A549 (cell line): ENCODE measurements at regions not wholly inside any gene's neighbourhood (a gene's known extent, or its start where the extent isn't known, plus 50 kb on each side); places are given as distances from the start of the nearest gene placed in this dataset.

Experiments used
- ATAC-seq, 2 experiments: fragments of 200-7000 bp in 1 of 2; fragments of >200 bp in 1 of 2; cut with Nextera tagmentation in 1 of 2; cut with Tn5 transposase in 1 of 2; 3 replicates each; pipeline versions ENCODE4 v1.8.0 to v1.9.1; 2018 to 2020; ENCODE audit warnings: mild to moderate bottlenecking in 1 of 2, moderate library complexity in 1 of 2
- CTCF ChIA-PET: fragments of 300-600 bp; sonication (Branson Sonifier 250); formaldehyde crosslinking; extraction: SDS; loops from one replicate; lab custom pipeline; 2021; ENCODE audit warnings: antibody characterized with exemption, inconsistent platforms; lab: Yijun Ruan, JAX
- POLR2A ChIA-PET: fragments of 350-600 bp; formaldehyde crosslinking; extraction: SDS; loops from one replicate; lab custom pipeline; 2021; ENCODE audit warnings: antibody characterized with exemption, inconsistent platforms; lab: Yijun Ruan, JAX
- DNase-seq, 2 experiments: peaks; one replicate each; pipeline versions ENCODE4 v3.0.0 to v3.0.0-alpha.2; 2011 to 2016; ENCODE audit warnings: low read depth in 1 of 2, low spot score in 1 of 2
- FAIRE-seq: peaks from 2 replicates; lab custom pipeline; 2011; peaks lifted over from hg19 to GRCh38; lab: Jason Lieb, UNC
- H3K27ac ChIP-seq, 2 experiments: fragments of >200 bp; sonication (Bioruptor Twin); formaldehyde crosslinking; 3 replicates each; pipeline ENCODE4 v1.5.1; 2016 to 2017
- H3K4me1 ChIP-seq: fragments of >200 bp; sonication (Bioruptor Twin); formaldehyde crosslinking; 3 replicates; pipeline ENCODE4 v1.6.1; 2016
- H3K4me2 ChIP-seq: fragments of >200 bp; sonication (Bioruptor Twin); formaldehyde crosslinking; 3 replicates; pipeline ENCODE4 v1.6.1; 2016
- H3K4me3 ChIP-seq: fragments of >200 bp; sonication (Bioruptor Twin); formaldehyde crosslinking; 3 replicates; pipeline ENCODE4 v1.5.1; 2016
- H3K9me3 ChIP-seq: fragments of >200 bp; sonication (Bioruptor Twin); formaldehyde crosslinking; 3 replicates; pipeline ENCODE4 v1.6.1; 2016
- BCL3 ChIP-seq: fragments of >200 bp; sonication (Bioruptor Twin); formaldehyde crosslinking; IDR thresholded peaks from 3 replicates; pipeline ENCODE4 v1.6.1; 2016
- BHLHE40 ChIP-seq: IDR thresholded peaks from 2 replicates; pipeline ENCODE4 v1.6.1; 2012; ENCODE audit warnings: low read depth, low read length, inconsistent platforms
- CTCF ChIP-seq: fragments of >200 bp; sonication (Bioruptor Twin); formaldehyde crosslinking; IDR thresholded peaks from 3 replicates; pipeline ENCODE4 v1.5.1; 2016
- EP300 ChIP-seq, 2 experiments: fragments of >200 bp; sonication (Bioruptor Twin); formaldehyde crosslinking; IDR thresholded peaks; 2 replicates in 1 of 2; 3 replicates in 1 of 2; pipeline ENCODE4 v1.6.1; 2016 to 2017
- ESRRA ChIP-seq: fragments of 150-350 bp; IDR thresholded peaks from 2 replicates; pipeline ENCODE4 v1.6.1; 2014; ENCODE audit warnings: mild to moderate bottlenecking, low read length, borderline replicate concordance
- HMGXB4 ChIP-seq: fragments of 250-450 bp; sonication (Bioruptor Pico); IDR thresholded peaks from 2 replicates; pipeline ENCODE4 v1.5.0; 2021; ENCODE audit warnings: mild to moderate bottlenecking, moderate library complexity, borderline replicate concordance
- MAFK ChIP-seq: fragments of 450-650 bp; IDR thresholded peaks from 2 replicates; pipeline ENCODE4 v1.6.1; 2014; ENCODE audit not compliant: partially characterized antibody
- MAZ ChIP-seq: fragments of 150-350 bp; IDR thresholded peaks from 2 replicates; pipeline ENCODE4 v1.6.1; 2014; ENCODE audit warnings: antibody characterized with exemption, low read depth, low read length, borderline replicate concordance
- MYC ChIP-seq: IDR thresholded peaks from 2 replicates; pipeline ENCODE4 v1.6.1; 2012; ENCODE audit warnings: mild to moderate bottlenecking, inconsistent platforms, low read length, improper control_type of control experiment, borderline replicate concordance
- PHF8 ChIP-seq: fragments of 200-600 bp; sonication (generic); IDR thresholded peaks from 2 replicates; pipeline ENCODE4 v1.6.1; 2016; ENCODE audit warnings: low read depth, mild to moderate bottlenecking, antibody characterized with exemption, moderate library complexity, borderline replicate concordance
- REST ChIP-seq: fragments of 200-600 bp; sonication (generic); IDR thresholded peaks from 2 replicates; pipeline ENCODE4 v1.6.1; 2016; ENCODE audit warnings: antibody characterized with exemption, mild to moderate bottlenecking, moderate library complexity
- SREBF2 ChIP-seq: fragments of 450-650 bp; IDR thresholded peaks from 2 replicates; pipeline ENCODE4 v1.6.1; 2014; ENCODE audit warnings: mild to moderate bottlenecking, moderate library complexity
- ZFP36 ChIP-seq: fragments of 450-650 bp; IDR thresholded peaks from 2 replicates; pipeline ENCODE4 v1.6.1; 2014; ENCODE audit warnings: borderline replicate concordance; ENCODE audit not compliant: partially characterized antibody
- WGBS: methylation state at CpG from one replicate; pipeline ENCODE4 v1.1.6; 2017; ENCODE audit errors: missing lambda C conversion rate; 5-methylcytosine and 5-hydroxymethylcytosine counted together

- H3K27ac ChIP-seq, result no peak overlapping the region
- H3K4me3 ChIP-seq, result no peak overlapping the region
- ATAC-seq (no peak), DNase-seq (no peak), FAIRE-seq (no peak)
- 0 out of 3 replicates have a peak, but pooled peaks cover 3% of the 10 kb centered on the region for H3K4me1 ChIP-seq
- ChIA-PET POLR2A (no interaction called here), CTCF (interaction anchor here (0.6 kb wide), 1 partner anchor 12 kb away, joined by 3 read pairs; no protein-coding TSS in a partner anchor)
- no peaks in the 10 kb centered on the region for H3K9me3 ChIP-seq
- H3K4me2 ChIP-seq, result no peak overlapping the region
- no peak for TF ChIP-seq HMGXB4
- no peak for TF ChIP-seq BCL3
- no peak for TF ChIP-seq CTCF
- no peak for TF ChIP-seq BHLHE40
- TF ChIP-seq ESRRA, result no peak
- no peak for TF ChIP-seq ZFP36
Observed at GRCh38 chr4:143089847-143090246, 94.9 kb upstream of the USP38 start.

- no peak overlapping the region for H3K27ac ChIP-seq
- FAIRE-seq (no peak), DNase-seq (no peak), ATAC-seq (no peak)
- no peak overlapping the region for H3K4me2 ChIP-seq
- TF ChIP-seq MYC, result no peak
- TF ChIP-seq PHF8, result no peak
- no peak for TF ChIP-seq SREBF2
- no peak for TF ChIP-seq REST
- TF ChIP-seq BHLHE40, result no peak
- TF ChIP-seq MAFK, result no peak
- no peak for TF ChIP-seq MAZ
- H3K9me3 ChIP-seq, result no peaks in the 10 kb centered on the region
- no peak overlapping the region for H3K4me3 ChIP-seq
- ChIA-PET POLR2A (no interaction called here), CTCF (no interaction called here)
- H3K4me1 ChIP-seq, result no peaks in the 10 kb centered on the region
- WGBS, result 34% methylated on average over 2 of the region's 2 CpGs
Observed at GRCh38 chr4:143091862-143092261, 92.9 kb upstream of the USP38 start.

- no peak for ATAC-seq
- FAIRE-seq, result no peak
- H3K4me2 ChIP-seq, result no peak overlapping the region
- no peak for TF ChIP-seq EP300 (IDR thresholded peaks at IDR 0.05)
- TF ChIP-seq, all 56 proteins: peak for 0
- no peaks in the 10 kb centered on the region for H3K4me1 ChIP-seq
- H3K4me3 ChIP-seq, result no peak overlapping the region
- no peak overlapping the region for H3K27ac ChIP-seq
- no peak for DNase-seq
- 20% methylated on average over 1 of the region's 1 CpG for WGBS
- H3K9me3 ChIP-seq, result no peaks in the 10 kb centered on the region
- ChIA-PET CTCF (interaction anchor here (0.9 kb wide), 1 partner anchor 10 kb away, joined by 3 read pairs; no protein-coding TSS in a partner anchor), POLR2A (no interaction called here)
Observed at GRCh38 chr4:143095447-143095846, 89.3 kb upstream of the USP38 start.
